IPS DF 6.9 (cell line): ENCODE measurements at regions not wholly inside any gene's neighbourhood (a gene's known extent, or its start where the extent isn't known, plus 50 kb on each side); places are given as distances from the start of the nearest gene placed in this dataset.

Source experiments
- DNase-seq: peaks from one replicate; pipeline ENCODE4 v3.0.0-alpha.2; 2013; ENCODE audit warnings: low read depth, low spot score
- H3K27ac ChIP-seq: one replicate; pipeline ENCODE4 v1.5.1; 2013; ENCODE audit warnings: low read length, control low read depth
- H3K27me3 ChIP-seq: 2 replicates; pipeline ENCODE4 v1.6.1; 2013; ENCODE audit warnings: mild to moderate bottlenecking, low read length; ENCODE audit not compliant: control insufficient read depth, insufficient read depth
- H3K36me3 ChIP-seq: 2 replicates; pipeline ENCODE4 v1.6.1; 2013; ENCODE audit warnings: low read length; ENCODE audit not compliant: control insufficient read depth, insufficient read depth
- H3K4me1 ChIP-seq: 2 replicates; pipeline ENCODE4 v1.6.1; 2013; ENCODE audit warnings: low read length; ENCODE audit not compliant: control insufficient read depth, insufficient read depth
- H3K4me3 ChIP-seq: 2 replicates; pipeline ENCODE4 v1.5.1; 2013; ENCODE audit warnings: mild to moderate bottlenecking, low read length
- H3K9me3 ChIP-seq: 2 replicates; pipeline ENCODE4 v1.6.1; 2013; ENCODE audit warnings: low read length, inconsistent platforms; ENCODE audit not compliant: control insufficient read depth, insufficient read depth
- WGBS: extraction: QIAGEN DNeasy Blood & Tissue Kit; methylation state at CpG from one replicate; pipeline ENCODE4 v1.1.7; 2013; ENCODE audit warnings: mixed read lengths, missing lambda C conversion rate; ENCODE audit not compliant: insufficient read length, insufficient coverage; 5-methylcytosine and 5-hydroxymethylcytosine counted together

GRCh38 chr9:1320051-1320557 is 269.9 kb downstream of the DMRT2 start:
- Histone ChIP-seq H3K4me1 (no peaks in the 10 kb centered on the region), H3K9me3 (no peaks in the 10 kb centered on the region), H3K4me3 (no peak overlapping the region), H3K36me3 (no peaks in the 10 kb centered on the region), H3K27ac (no peak overlapping the region), H3K27me3 (no peaks in the 10 kb centered on the region)
- no peak for DNase-seq
- whole genome bisulfite sequencing: no CpG with 5 or more reads among the region's 5 CpGs

- no peak for DNase-seq
- no peak overlapping the region for H3K4me3 ChIP-seq
- no peak overlapping the region for H3K27ac ChIP-seq
- H3K4me1 ChIP-seq: no peaks in the 10 kb centered on the region
- no CpG with 5 or more reads among the region's 7 CpGs for WGBS
- no peaks in the 10 kb centered on the region for H3K9me3 ChIP-seq
- no peaks in the 10 kb centered on the region for H3K36me3 ChIP-seq
- H3K27me3 ChIP-seq: no peaks in the 10 kb centered on the region
These were observed 270.5 kb downstream of the DMRT2 start for GRCh38 chr9:1320607-1321195.

GRCh38 chr9:1327467-1327866 is 277.3 kb downstream of the DMRT2 start:
- WGBS: no CpG with 5 or more reads among the region's 3 CpGs
- Histone ChIP-seq H3K27me3 (no peaks in the 10 kb centered on the region), H3K27ac (no peak overlapping the region), H3K36me3 (no peaks in the 10 kb centered on the region), H3K4me3 (no peak overlapping the region), H3K9me3 (no peaks in the 10 kb centered on the region), H3K4me1 (no peaks in the 10 kb centered on the region)
- no peak for DNase-seq

GRCh38 chr9:1328341-1328740 is 278.2 kb downstream of the DMRT2 start:
- Histone ChIP-seq H3K4me1 (no peaks in the 10 kb centered on the region), H3K4me3 (no peak overlapping the region), H3K9me3 (no peaks in the 10 kb centered on the region), H3K36me3 (no peaks in the 10 kb centered on the region), H3K27ac (no peak overlapping the region), H3K27me3 (no peaks in the 10 kb centered on the region)
- DNase-seq: no peak
- WGBS: no CpG with 5 or more reads among the region's 4 CpGs

DNA sequence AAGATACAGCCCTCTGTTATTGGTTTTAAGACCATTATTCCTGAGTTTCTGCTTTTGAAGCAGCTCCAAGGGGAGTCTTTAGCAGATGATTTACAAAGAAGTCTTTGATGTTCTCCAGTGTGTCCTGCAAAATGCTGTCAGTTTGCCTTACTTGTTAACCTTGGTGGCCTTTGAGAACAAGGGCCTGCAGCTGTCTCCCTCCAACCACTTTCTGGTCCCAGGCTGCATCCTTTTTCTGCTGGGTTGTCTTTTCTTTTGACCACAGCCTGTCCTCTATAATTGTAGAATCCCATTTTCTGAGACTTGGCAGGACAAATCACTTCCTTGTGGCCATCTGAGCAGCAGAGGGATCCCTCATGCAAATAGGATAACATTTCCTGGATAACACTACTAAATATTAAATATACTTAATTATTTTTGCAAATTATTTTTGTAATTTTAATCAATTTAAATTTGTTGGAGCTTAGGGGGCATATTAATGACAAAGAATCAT is 281.4 kb downstream of the DMRT2 start:
- no peaks in the 10 kb centered on the region for H3K27me3 ChIP-seq
- DNase-seq: no peak
- H3K36me3 ChIP-seq: no peaks in the 10 kb centered on the region
- no peak overlapping the region for H3K4me3 ChIP-seq
- no peaks in the 10 kb centered on the region for H3K4me1 ChIP-seq
- no peak overlapping the region for H3K27ac ChIP-seq
- H3K9me3 ChIP-seq: no peaks in the 10 kb centered on the region

DNA sequence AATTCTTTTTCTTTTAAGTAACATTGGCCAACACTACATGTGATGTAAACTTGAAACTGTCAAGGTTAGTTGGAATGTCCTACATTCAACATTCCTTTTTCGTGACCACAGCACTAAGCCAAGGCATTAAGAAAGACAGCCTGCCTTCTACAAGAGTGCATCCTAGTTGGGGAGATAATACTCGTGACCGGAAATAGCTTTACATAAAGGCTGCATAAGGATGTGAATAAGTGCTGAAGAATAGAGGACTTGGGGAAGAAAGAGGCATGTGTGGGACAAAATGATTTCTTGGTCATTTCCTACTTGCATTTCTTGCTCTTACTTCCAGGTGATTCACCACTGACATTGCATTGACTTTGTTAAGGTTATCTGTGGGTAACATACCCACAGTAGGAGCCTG is 282.0 kb downstream of the DMRT2 start:
- H3K9me3 ChIP-seq: no peaks in the 10 kb centered on the region
- H3K4me3 ChIP-seq: no peak overlapping the region
- no peaks in the 10 kb centered on the region for H3K36me3 ChIP-seq
- no peaks in the 10 kb centered on the region for H3K4me1 ChIP-seq
- DNase-seq: no peak
- no peak overlapping the region for H3K27ac ChIP-seq
- no CpG with 5 or more reads among the region's 3 CpGs for WGBS
- H3K27me3 ChIP-seq: no peaks in the 10 kb centered on the region

DNA sequence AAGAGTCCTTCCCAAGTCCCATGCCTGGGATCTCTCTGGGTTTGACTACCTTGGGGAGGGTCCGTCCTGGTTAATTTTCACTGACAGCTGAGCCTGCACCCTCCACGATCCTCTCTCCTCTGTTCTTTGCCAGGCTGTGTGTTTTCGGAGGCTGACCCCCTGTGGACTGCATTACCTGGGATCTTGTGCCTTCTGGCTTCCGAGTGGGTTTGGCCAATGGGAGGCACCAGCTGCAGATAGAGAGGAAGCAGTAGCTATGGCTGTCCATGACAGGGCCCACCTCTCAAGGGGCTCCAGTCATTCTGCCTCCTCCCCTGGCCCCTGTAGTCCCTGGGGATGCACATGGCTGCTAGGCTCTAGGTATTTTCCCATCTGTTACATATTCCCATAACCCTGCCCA is 285.0 kb downstream of the DMRT2 start:
- H3K27ac ChIP-seq: no peak overlapping the region
- no peaks in the 10 kb centered on the region for H3K27me3 ChIP-seq
- H3K36me3 ChIP-seq: no peaks in the 10 kb centered on the region
- no peaks in the 10 kb centered on the region for H3K4me1 ChIP-seq
- H3K9me3 ChIP-seq: no peaks in the 10 kb centered on the region
- no peak for DNase-seq
- H3K4me3 ChIP-seq: no peak overlapping the region
- WGBS: no CpG with 5 or more reads among the region's 4 CpGs

- no peaks in the 10 kb centered on the region for H3K27me3 ChIP-seq
- DNase-seq: no peak
- H3K36me3 ChIP-seq: no peaks in the 10 kb centered on the region
- H3K4me1 ChIP-seq: no peaks in the 10 kb centered on the region
- H3K9me3 ChIP-seq: no peaks in the 10 kb centered on the region
- WGBS: no CpG with 5 or more reads among the region's 2 CpGs
- no peak overlapping the region for H3K4me3 ChIP-seq
- H3K27ac ChIP-seq: no peak overlapping the region
These were observed 287.0 kb downstream of the DMRT2 start for GRCh38 chr9:1337169-1337568.

DNA sequence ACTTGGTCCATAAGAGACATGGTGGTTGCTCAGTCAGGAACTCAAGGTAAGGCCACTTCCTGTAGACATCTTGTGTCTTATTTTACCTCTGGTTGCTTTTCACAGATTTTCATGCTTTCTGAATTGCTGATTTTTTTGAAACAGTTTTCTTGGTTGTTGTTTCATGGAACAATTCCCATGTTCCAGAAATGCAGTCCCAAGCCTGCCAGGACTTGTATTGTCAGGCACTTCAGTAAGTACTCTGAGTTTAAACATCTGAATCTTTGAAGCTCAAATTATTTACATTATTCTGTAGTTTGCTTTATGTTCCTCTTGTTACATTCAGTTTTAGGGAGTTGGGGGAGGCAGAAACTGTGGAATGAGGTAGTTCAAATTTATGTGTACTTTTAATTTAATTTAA is 290.2 kb downstream of the DMRT2 start:
- no peak for DNase-seq
- Histone ChIP-seq H3K4me3 (no peak overlapping the region), H3K27ac (no peak overlapping the region)

DNA sequence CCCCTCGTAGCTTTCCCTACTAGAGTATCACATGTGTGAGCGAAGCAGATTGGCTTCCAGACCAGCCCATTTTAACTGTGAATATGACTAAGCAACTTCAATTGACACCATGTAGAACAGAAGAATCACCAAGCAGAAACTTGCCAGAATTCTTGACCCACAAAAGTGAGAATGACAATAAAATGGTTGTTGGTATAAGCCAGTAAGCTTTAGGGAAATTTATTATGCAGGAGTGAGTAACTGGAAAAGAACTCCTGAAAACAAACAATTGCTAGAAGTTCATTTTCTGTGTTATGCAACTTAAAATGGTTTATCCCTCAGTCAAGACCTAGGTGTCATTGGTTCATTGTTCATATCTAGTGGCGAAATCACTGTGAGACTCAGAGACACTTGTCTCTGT is 303.1 kb downstream of the DMRT2 start:
- no CpG with 5 or more reads among the region's 3 CpGs for WGBS

More for the DNA sequence above, 290.2 kb downstream of the DMRT2 start:
- Histone ChIP-seq H3K27me3 (no peaks in the 10 kb centered on the region), H3K36me3 (no peaks in the 10 kb centered on the region), H3K4me1 (no peaks in the 10 kb centered on the region), H3K9me3 (no peaks in the 10 kb centered on the region)

GRCh38 chr9:1354086-1354485 is 303.9 kb downstream of the DMRT2 start:
- Histone ChIP-seq H3K36me3 (no peaks in the 10 kb centered on the region), H3K27ac (no peak overlapping the region), H3K27me3 (no peaks in the 10 kb centered on the region), H3K4me3 (no peak overlapping the region), H3K9me3 (no peaks in the 10 kb centered on the region), H3K4me1 (no peaks in the 10 kb centered on the region)
- no CpG with 5 or more reads among the region's 5 CpGs for WGBS
- DNase-seq: no peak

More for the DNA sequence above, 303.1 kb downstream of the DMRT2 start:
- Histone ChIP-seq H3K4me3 (no peak overlapping the region), H3K27me3 (no peaks in the 10 kb centered on the region), H3K36me3 (no peaks in the 10 kb centered on the region), H3K27ac (no peak overlapping the region), H3K9me3 (no peaks in the 10 kb centered on the region), H3K4me1 (no peaks in the 10 kb centered on the region)
- no peak for DNase-seq
